Fibroblast of skin of left biceps (primary cell): ENCODE measurements at regions not wholly inside any gene's neighbourhood (a gene's known extent, or its start where the extent isn't known, plus 50 kb on each side); places are given as distances from the start of the nearest gene placed in this dataset.
"Not testable (repeated sequence)": the region's sequence is repeated elsewhere in the genome, so short reads cannot be mapped to it uniquely, and the experiment has no call there.

Experiments
- DNase-seq, 2 experiments: peaks; one replicate each; pipeline ENCODE4 v3.0.0-alpha.2; 2013; ENCODE audit warnings: low read depth in 2 of 2

DNA sequence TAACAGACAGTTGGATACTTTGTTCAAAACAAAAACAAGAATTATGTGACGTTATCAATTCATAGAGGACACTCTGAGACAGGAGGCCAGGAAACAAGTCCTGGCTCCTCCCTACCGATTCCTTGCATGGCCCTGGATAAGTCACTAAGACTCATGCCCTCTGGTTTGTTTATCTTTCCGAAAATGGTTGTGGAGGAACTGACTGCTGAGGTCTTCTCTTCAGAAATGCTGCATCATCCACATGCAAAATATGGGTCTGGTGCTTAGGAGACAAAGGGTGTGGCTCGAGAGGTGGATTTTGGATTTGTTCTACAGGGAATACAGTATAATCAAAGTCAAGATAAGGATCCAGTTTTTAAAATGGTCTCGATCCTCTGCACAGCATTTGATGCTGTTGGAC, 130.9 kb downstream of the RELL1 start:
- DNase-seq = no peak

DNA sequence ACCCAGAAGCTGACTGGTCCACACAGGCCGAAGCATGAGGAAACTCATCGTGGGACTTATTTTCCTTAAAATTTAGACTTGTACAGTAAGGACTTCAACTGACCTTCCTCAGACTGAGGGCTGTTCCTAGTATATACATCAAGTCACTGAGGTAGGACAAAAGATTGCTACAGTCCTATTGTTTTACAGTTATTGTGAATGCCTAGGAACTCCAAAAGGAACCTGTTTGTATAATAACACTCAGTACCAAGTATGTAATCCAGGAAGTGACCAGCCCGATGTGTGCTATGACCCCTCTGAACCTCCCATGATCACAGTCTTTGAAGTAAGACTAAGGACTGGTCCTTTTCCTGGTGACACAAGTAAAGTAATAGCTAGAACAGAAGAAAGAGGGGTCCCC, 136.3 kb downstream of the RELL1 start:
- DNase-seq = not testable (repeated sequence)

DNA sequence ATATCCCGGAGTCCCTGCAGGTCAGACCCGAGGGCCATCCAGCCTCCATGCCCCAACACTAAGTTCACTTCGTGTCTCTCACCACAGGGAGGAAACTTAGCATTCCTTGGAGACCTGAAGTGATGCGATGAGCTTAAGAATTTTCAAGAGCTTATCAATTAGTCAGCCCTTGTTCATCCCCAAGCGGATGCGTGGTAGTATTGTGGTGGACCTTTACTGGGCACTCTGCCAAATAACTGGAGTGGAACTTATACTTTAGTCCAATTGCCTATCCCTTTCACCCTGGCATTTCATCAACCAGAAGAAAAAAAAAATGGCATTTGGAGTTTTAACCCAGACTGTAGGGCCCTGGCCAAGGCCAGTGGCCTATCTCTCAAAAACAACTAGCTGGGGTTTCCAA, 137.1 kb downstream of the RELL1 start:
- DNase-seq = peak; percentile 13 to 21

DNA sequence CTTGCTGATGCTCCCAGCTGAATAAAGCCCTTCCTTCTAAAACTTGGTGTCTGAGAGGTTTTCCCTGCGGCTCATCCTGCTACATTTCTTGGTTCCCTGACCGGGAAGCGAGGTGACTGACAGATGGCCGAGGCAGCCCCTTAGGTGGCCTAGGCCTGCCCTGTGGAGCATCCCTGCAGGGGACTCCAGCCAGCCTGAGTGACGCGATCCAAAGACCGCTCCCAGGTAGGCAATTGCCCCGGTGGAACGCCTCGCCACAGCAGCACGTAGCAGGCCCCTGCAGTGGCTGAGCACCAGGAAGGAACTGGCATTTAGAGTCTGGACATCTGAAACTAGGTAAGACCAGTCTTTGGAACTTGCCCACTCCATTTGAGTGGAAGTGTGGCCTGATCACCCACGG, 139.6 kb downstream of the RELL1 start:
- no peak for DNase-seq

DNA sequence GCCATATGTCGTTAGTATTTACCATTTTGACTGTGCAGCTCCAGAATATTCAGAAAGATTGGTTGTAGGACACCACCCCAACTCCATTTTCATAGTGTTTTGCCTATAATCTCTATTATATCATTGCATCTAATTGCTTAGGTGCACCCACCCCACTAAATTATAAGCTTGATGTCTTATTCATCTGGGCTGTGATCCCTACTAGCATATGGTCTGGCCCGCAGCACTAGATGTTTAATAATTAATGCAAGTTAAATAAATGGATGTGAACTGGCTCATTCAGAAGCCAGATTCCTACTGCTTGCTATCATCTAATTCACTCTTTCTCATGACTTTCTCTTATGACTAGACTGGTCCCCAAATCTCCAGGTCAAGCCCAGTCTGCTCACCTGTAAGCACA, 143.5 kb downstream of the RELL1 start:
- DNase-seq = no peak

DNA sequence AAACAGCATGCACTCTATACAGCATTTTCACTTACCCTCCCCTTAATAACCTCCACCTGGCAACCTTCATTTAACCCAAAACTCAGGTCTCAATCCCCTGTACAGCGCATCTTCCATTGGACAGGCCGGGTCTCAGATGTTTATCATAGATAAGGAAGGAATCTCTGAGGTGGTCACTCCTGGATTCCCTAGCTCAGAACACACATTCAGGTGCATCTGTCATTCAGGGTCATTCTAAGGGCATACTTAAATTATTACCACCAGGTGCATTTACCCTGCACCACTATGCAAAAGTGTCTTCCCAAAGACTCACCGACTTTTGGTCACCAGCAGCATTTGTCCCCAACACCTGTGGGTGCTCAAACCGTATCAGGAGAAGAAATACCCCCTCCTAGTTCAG, 144.2 kb downstream of the RELL1 start:
- DNase-seq = no peak

DNA sequence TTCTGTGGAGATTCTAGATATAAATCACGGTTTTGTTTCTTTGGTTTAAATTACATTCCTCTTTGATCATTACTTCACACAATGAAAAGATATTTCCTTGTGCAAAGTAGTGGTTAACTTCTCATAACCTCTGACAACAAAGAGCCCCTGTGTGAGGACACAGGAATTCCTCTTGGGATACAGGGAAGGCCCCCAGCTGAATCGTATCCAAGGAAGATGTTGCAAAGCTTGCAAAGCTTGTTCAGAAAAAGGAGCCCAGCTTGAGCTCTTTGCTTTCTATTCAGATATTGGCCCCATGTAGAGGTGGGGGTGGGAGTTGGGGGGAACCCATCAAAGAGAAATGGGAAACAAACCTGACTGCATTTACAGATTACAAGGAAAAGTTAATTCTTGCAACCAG, 145.7 kb downstream of the RELL1 start:
- DNase-seq = no peak

DNA sequence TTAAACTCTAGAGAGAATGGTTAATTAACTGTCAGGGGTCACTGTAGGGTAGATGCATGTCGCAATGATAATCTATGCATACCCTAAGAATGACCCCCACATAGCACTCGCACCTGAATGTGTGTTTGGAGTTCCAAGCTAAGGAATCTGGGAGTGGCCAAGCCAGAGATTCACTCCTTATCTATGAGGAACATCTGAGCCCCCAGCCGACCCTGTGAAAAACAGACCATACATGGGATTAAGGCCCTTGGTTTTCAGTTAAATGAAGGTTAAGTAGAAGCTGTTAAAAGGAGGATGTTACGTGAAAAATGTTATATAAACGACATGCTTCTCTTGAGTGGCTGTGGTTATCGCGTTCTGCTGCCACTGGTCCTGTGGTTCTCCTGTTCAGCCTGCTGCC, 147.2 kb downstream of the RELL1 start:
- DNase-seq = no peak

DNA sequence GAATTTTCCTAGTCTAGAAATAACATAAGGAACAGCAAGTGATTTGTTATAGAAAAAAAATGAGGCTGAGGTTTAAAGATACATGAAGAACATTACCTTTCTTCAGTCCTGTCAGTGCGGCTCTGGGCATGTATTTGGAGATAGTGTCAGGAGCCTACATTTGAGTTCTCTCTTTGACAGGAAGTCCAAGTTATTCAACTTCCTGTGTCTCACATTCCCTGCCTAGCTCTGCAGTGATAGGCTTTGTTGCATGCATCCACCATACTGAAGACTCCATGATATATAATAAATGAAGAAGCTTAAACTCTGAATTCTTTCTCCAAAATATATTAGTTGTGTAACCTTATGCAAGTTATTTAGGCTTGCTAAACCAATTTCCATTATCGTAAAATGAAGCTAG, 148.7 kb downstream of the RELL1 start:
- no peak for DNase-seq

DNA sequence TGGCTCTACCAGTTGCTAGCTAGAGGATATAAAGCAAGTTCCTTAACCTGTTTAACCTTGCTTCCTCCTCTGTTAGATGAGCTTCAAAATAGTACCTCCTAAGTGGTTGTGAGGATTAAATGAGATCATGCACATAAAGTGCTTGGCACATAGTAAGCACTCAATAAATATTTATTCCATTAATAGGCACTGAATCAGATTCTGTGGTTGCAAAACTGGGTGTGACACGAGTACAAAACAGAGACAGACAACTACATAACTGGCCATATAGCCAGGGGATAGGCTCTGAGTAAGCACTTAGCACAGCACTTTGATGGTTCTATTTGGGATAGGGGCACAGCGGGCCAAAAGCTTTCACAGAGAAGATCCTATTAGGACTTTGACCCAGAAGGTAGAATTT, 150.3 kb downstream of the RELL1 start:
- DNase-seq = no peak

DNA sequence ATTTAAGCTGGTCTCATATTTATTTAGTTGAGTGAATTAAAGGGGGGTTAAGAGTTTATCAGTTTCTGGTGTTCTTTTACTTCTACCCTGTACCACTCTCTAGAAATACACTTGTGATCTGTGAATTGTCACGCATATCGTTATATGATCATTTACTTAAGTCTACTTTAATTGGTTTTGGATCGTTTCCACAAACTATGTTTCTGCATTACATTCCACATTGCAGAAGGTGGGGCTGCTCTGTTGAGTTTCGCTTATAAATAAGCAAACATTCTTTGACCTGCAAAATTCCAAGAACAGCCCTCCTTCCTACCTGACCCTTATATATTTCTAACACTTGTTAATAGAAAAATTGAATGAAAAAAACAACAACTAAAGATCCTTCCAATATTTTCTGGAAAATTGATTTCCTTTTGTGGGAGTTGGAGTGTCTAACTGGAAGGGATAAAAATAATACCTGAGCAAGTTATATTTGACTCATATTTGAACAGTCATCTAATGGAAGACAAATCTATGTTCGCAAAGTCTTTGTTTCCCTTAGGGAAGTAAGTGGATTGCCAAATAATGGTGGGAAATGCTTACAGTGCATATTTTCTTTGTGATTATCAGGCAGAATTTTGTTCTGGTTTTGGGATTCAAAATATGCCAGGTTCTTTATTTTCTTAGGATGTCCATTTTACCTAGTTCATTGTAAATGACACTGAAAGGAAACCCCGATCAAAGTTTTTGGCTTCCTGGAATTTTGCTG, 152.7 kb downstream of the RELL1 start:
- no peak for DNase-seq

DNA sequence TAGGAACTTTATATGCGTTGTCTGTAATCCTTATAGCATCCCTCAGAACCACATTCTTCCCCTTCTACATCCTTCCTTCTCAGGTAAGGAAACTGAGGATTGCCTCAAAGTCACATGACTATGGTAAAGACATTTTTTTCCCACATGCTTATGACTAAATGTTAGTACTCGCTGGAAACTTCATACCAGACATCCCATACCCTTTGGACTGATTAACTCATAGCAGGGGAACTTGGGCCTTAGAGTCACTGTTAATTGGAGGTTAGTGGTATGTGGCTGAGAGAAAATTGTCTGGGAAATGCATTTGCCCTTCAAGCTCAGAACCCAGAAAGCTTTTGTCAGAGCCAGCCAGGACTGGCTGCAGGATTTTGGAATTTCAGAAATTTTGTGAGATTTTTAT, 155.0 kb downstream of the RELL1 start:
- no peak for DNase-seq

DNA sequence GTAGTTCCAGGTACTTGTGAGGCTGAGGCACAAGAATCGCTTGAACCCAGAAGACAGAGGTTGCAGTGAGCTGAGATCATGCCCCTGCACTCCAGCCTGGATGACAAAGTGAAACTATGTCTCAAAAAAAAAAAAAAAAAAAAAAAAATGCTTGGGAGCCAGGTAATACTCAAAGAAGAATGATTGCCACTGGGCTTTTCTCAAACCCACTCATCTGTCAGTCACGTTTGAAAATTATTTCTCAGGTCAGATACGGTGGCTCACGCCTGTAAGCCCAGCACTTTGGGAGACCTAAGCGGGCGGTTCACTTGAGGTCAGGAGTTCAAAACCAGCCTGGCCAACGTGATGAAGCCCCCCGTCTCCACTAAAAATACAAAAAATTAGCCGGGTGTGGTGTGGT, 155.7 kb downstream of the RELL1 start:
- no peak for DNase-seq

DNA sequence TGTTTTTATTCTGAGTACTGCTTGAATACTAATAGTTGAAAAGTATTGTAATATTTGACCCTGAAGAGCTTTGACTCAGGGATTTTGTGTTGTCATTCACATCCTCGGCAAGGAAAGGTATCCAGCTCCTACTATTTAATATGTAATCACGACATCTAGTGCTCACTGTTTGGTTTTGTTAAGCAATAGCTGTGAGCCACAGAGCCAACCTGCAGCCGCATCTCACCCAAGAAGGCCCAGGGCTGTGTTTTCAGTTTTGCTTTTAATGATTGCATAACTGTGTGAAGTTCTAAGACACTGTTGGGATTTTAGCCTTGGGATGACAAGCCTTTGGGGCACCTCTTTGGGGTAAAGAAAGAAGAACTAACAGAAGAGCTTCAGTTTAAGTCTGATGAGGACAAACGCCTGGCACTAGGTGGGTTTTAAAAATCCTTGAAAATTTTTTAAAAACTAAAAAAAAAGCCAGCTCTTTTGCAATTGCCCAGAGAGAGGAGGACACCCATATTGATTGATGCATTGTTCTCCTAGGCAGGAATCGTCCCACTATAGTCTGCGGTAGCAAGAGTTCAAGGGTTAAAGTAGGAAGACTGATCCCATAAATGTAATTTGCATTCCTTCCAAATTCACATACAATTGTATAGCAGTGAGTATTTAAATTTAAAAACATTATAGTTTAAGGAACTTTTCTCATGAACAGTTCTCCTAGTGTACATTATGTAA, 157.8 kb downstream of the RELL1 start:
- no peak for DNase-seq

DNA sequence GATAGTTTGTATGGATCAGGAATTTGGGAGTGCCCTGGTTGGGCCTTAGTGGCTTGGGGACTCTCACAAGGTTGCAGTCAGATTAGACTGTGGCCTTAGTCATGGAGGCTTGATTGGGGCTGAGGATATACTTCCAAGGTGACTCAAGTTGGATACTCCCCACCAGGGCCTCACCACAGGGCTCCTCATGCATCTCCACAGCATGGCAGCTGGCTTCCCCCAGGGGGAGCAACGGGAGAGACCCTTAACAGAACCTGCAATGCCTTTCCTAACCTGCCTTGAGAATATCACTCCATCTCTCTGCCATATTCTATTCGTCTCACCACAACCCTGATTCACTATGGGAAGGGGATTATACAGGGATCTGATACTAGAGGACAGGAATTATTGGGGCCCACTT, 161.9 kb downstream of the RELL1 start:
- no peak for DNase-seq

DNA sequence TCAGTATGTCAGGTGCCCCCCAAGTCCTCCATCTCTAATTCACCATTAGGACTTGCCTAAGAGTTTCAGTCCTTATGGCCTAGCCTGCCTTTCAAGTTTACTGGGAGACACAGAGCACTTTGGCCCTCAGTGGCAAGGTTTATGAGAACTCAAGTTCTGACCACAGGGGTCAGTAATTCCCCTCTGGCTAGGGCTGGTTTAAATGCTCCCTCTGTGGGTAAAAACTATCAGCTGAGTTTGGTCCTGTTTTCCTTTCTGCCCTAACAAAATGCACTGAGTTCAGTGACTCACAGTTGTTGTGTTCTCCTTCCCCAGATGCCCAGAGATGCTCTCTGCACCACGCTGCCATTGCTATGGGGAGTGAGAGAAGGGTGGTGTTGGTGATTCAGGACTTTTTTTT, 163.2 kb downstream of the RELL1 start:
- no peak for DNase-seq

DNA sequence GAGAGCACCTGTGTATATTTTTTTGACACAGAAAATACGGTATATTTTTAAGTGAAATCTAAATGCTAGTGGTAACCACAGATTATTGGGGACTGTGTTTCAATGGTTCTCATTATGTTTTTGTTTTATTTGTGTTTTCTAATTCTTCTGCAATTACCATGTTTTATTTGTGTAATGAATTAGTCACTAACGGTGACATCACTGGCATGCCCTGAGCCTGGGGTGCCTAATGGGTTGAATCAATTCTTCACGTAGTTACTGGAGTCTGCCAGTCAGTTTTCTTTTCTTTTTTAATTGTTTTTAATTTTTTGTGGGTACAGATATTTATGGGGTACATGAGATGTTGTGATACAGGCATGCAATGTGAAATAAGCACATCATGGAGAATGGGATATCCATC, 168.8 kb downstream of the RELL1 start:
- DNase-seq = no peak

DNA sequence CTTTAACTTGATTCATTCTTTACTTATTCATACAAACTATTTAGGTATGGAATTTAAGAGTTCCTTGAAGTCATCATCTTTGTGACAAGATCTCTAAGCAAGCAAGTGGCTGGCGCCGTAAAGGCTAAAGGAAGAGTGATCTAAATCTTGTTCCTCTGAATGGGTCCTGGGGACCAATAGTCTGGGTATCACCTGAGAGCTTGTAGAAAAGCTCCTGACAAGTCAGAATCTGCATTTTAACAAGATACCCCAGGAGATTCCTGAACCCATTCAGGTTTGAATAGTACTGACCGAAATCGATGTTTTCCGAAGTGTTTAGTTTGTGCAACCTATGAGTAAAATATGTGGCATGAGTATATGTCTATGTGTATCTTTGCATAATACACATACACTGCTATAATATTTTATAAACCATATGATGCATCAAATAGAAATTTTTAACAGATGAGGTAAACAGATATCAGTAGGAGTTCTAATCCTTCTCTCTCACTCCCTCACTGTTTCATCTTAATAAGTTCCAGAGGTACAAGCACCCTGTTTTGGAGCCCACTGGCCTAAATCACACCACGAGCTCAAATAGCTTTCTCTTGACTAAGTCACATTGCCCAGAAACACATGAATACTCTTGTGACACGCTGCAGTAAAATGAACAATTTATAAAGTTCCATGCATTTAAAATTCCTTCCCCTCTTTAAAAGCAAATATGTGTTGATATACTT, 170.0 kb downstream of the RELL1 start:
- DNase-seq = peak; percentile 1 to 10

DNA sequence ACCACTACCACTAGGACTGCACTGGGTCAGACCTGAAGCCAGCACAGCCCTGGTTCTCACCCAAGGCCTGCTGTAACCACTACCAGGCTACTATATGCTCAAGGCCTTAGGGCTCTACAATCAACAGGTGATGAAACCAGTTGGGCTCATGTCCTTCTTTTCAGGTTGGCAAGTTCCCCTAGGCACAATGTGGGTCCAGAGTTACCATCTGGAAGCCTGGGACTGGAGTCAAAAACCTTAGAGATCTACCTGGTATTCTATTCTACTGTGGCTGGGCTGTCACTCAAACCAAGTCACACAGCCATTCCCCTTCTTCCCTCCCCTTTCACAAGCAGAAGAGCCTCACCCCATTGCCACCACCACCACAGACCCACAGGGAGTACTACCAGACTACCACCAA, 175.6 kb downstream of the RELL1 start:
- DNase-seq = no peak

DNA sequence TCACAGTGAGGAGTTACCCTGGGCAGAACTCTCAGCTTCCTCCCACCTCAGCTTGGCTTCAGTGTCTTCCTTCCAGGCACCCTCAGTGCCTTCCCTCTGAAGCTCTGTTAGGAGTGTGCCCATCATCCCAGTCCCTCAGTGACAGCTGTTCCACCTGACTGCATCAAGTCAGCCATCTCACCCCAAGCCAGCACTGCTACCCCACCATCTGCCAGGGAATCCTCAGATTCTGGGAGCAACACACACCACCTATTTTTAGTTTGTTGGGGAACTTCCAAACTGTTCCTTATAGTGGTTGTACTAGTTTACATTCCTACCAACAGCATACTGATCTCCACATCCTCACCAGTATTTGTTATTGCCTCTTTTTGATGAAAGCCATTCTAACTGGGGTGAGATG, 182.9 kb downstream of the RELL1 start:
- no peak for DNase-seq

DNA sequence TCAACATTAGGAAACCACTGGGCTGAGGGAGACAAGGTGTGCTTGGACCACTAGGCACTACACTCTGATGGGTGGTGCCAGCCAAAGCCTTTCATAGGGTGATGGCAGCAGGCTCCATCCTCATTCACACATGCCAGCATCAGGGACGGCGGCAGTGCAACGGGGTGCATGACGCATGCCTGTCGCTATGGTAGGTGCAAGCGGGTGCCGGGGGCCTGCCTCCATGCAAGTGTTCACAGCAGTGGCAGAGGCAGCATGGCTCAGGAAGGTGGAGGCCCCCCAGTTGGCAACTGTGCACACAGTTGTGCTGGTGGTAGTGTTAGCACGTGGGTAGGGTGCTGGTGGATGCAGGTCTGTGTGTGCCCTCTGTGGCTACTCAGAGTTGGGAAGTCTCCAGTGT, 184.1 kb downstream of the RELL1 start:
- no peak for DNase-seq
